ENCODE measurements at regions not wholly inside any gene's neighbourhood (a gene's known extent, or its start where the extent isn't known, plus 50 kb on each side); places are given as distances from the start of the nearest gene placed in this dataset.

DNA sequence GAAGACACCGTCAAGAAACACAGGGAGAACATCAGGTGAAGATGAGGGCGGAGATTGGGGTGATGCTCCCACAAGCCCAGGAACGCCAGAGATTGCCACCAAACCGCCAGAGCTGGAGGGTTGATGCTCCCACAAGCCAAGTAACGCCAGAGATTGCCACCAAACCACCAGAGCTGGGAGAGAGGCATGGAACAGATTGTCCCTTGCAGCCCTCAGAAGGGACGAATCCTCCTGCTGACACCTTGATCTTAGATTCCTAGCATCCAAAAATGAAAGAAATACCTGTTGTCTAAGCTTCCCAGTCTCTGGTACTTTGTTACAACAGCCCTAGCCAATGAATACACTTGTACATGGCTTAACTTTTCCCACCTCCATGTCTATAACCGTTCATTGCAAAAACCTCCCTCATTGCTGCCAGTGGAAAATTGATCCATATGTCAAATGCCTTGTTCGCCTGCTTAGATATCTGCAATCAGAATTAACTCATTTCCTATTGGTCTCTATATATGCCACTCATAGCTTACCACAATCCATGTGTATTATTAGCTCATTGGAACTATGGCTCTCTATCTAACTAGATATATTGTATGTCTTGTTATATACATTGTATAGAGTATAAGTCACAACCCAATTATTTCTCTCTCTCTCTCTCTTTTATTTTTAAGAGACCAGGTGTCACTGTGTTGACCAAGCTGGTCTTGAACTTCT, 127.4 kb downstream of the ADSS2 start:
- TF ChIP-seq, protein P1, sequence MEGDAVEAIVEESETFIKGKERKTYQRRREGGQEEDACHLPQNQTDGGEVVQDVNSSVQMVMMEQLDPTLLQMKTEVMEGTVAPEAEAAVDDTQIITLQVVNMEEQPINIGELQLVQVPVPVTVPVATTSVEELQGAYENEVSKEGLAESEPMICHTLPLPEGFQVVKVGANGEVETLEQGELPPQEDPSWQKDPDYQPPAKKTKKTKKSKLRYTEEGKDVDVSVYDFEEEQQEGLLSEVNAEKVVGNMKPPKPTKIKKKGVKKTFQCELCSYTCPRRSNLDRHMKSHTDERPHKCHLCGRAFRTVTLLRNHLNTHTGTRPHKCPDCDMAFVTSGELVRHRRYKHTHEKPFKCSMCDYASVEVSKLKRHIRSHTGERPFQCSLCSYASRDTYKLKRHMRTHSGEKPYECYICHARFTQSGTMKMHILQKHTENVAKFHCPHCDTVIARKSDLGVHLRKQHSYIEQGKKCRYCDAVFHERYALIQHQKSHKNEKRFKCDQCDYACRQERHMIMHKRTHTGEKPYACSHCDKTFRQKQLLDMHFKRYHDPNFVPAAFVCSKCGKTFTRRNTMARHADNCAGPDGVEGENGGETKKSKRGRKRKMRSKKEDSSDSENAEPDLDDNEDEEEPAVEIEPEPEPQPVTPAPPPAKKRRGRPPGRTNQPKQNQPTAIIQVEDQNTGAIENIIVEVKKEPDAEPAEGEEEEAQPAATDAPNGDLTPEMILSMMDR (IDR thresholded peaks at IDR 0.05): no peak
- Histone ChIP-seq H3K9me3 (no peaks in the 10 kb centered on the region), H3K27me3 (no peaks in the 10 kb centered on the region), H3K36me3 (no peaks in the 10 kb centered on the region), H3K4me3 (peak overlapping the region; percentile 17), H3K27ac (peak overlapping the region; percentile 84), H3K4me1 (peaks cover 32% of the 10 kb centered on the region)
- intact Hi-C loops (cut with DNase I): no loop called here
- DNase-seq: no peak
- ATAC-seq: no peak

DNA sequence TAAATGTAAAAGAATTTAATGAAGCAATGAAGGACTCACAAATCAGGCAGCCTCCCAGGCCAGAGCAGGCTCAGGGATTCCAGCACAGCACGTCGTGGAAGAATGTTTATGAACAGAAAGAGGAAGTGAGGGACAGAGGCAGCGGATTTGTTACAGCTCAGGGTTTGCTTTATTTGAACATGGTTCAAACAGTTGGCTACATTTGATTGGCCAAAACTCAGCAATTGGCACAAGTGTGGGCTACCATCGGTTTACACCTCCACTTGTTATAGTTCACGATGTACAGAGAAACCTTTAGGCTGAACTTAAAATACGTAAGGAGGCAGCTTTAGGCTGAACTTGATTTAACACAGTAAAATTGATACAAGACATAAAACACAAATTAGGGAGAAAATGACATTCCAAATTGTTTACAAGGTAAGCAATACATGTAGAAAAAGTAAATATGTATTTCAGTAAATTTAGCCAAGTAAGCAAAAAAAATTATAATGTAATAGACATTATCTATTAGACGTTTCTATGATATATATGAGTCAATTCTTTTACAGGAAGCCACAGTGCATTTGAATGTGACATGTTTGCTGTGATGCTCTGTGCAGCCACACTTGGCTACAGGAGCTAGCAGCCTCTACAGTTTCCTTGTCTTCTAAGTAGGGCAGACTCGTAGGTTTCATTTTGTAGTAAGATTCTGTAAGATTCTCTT, 126.5 kb downstream of the ADSS2 start:
- peaks cover 32% of the 10 kb centered on the region for H3K4me1 ChIP-seq
- peak overlapping the region; percentile 84 for H3K27ac ChIP-seq

DNA sequence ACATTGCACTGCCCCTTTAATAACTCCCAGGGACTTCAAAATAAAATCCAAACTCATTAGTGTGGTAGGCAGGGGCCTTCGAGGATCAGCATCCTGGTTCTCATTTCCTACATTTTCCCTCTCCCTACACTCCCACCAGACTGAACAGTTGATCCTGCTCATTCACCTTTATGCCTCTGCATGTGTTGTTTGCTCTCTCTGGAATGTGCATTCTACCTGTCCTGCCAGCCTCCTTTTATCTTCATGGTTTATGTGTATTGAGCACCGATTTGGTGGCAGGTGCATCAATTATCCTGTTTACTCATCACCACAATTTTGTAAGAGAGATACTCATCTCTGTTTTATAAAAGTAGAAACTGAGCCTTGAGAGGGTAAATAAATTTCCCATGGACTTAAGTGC, 125.0 kb downstream of the ADSS2 start:
- intact Hi-C loops (cut with DNase I): no loop called here
- Histone ChIP-seq H3K36me3 (no peaks in the 10 kb centered on the region), H3K9me3 (no peaks in the 10 kb centered on the region), H3K4me3 (no peak overlapping the region), H3K27ac (no peak overlapping the region), H3K27me3 (no peaks in the 10 kb centered on the region), H3K4me1 (peaks cover 26% of the 10 kb centered on the region)
- no peak for ATAC-seq
- no peak for DNase-seq
- TF ChIP-seq, protein P1 (IDR thresholded peaks at IDR 0.05): no peak

More for the DNA sequence above, 126.5 kb downstream of the ADSS2 start:
- Histone ChIP-seq H3K27me3 (no peaks in the 10 kb centered on the region), H3K4me3 (peak overlapping the region; percentile 17), H3K36me3 (no peaks in the 10 kb centered on the region), H3K9me3 (no peaks in the 10 kb centered on the region)
- TF ChIP-seq, protein P1 (IDR thresholded peaks at IDR 0.05): no peak
- DNase-seq (no peak), ATAC-seq (peak; percentile 71)
- intact Hi-C loops (cut with DNase I): no loop called here

DNA sequence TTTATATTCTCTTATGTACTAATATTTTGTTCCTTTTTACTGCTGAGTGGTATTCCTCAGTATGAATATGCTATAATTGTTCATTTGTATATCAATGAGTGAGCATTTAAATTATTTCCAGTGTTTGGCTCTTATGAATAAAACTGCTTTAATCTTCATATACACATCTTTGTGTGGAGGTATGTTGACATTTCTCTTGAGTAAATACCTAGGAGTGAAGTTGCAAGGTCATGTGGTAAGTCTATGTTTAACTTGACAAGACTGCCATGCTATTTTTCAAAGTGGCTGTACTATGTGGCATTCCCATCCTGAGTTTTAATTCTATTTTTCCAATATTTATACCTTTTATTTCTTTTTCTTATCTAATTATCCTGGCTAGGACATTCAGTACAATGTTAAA, 124.2 kb downstream of the ADSS2 start:
- Histone ChIP-seq H3K4me1 (peaks cover 19% of the 10 kb centered on the region), H3K27ac (no peak overlapping the region), H3K4me3 (no peak overlapping the region), H3K9me3 (no peaks in the 10 kb centered on the region), H3K27me3 (no peaks in the 10 kb centered on the region), H3K36me3 (no peaks in the 10 kb centered on the region)
- intact Hi-C loops (cut with DNase I): no loop called here
- no peak for DNase-seq
- ATAC-seq: no peak
- TF ChIP-seq, protein P1 (IDR thresholded peaks at IDR 0.05): no peak

DNA sequence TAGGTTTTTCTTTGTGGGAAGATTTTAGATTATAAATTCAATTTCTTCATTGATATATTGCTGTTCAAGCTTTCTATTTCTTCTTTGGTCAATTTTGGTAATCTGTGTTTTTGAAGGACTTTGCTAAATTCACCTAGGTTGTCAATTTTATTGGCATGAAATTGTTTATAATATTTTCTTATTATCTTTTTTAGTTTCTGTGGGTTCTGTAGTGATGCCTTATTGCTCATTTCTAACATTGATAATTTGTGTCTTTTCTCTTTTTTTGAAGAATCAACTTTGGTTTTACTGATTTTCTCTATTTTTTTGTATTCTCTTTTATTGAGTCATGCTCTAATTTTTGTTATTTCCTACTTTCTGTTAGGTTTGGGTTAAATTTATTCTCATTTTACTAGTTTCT, 123.2 kb downstream of the ADSS2 start:
- no peak overlapping the region for H3K27ac ChIP-seq
- no peaks in the 10 kb centered on the region for H3K9me3 ChIP-seq
- H3K4me3 ChIP-seq: no peak overlapping the region
- DNase-seq (no peak), ATAC-seq (no peak)
- H3K36me3 ChIP-seq: no peaks in the 10 kb centered on the region
- TF ChIP-seq, protein P1 (IDR thresholded peaks at IDR 0.05): no peak
- intact Hi-C loops (cut with DNase I): no loop called here
- no peaks in the 10 kb centered on the region for H3K27me3 ChIP-seq
- H3K4me1 ChIP-seq: peaks cover 16% of the 10 kb centered on the region

Data from upper lobe of right lung (tissue), 1 donor.